GM21786 (cell line): ENCODE measurements at regions not wholly inside any gene's neighbourhood (a gene's known extent, or its start where the extent isn't known, plus 50 kb on each side); places are given as distances from the start of the nearest gene placed in this dataset.
A peak's percentile ranks its signal among the peaks of the same experiment; 100 is the strongest.
"Not testable (repeated sequence)": the region's sequence is repeated elsewhere in the genome, so short reads cannot be mapped to it uniquely, and the experiment has no call there.

Experiments used
- ATAC-seq: cut with Tn5 transposase; IDR thresholded peaks from one replicate; pipeline ENCODE4 v1.9.1; 2021; ENCODE audit not compliant: unreplicated experiment

- ATAC-seq: no peak
Measured at GRCh38 chr5:162931501-162931900, 505.9 kb upstream of the CCNG1 start.

DNA sequence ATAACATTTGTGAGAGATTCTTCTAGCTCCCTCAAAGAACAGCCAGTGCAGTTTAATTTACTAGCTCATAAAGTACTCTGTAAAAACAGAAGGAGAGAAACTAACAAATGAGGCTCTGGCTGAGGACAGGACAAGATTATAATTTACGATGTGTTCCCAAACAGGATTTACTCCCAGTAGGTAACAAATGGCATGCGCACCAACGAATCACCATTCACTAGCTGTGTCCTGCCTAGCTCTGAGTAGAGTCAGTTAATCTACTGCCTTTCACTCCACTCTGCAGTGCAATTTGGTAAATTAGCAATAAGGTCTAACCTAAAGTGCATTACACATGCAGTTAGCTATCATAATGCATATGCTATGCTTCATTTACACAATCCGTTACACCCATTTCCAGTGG lies 497.4 kb upstream of the CCNG1 start:
- no peak for ATAC-seq

GRCh38 chr5:162948677-162949076 lies 488.7 kb upstream of the CCNG1 start:
- ATAC-seq: no peak

- ATAC-seq: no peak
Measured at GRCh38 chr5:162956570-162956969, 480.8 kb upstream of the CCNG1 start.

DNA sequence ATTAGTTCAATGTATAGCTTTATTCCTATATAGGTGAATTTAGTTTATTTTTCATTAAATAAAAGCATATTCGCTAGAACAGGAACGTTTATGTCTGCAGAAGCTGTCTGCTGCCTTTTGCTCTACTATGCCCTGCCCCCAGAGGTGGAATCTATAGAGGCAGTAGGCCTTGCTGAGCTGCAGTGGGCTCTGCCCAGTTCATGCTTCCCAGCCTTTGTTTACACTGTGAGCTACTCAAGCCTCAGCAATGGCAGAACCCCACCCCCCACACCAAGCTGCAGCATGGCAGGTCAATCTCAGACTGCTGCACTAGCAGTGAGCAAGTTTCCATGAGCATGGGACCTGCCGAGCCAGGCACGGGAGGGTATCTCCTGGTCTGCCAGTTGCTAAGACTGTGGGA lies 473.3 kb upstream of the CCNG1 start:
- ATAC-seq: not testable (repeated sequence)

GRCh38 chr5:162990063-162990462 lies 447.3 kb upstream of the CCNG1 start:
- ATAC-seq: no peak

DNA sequence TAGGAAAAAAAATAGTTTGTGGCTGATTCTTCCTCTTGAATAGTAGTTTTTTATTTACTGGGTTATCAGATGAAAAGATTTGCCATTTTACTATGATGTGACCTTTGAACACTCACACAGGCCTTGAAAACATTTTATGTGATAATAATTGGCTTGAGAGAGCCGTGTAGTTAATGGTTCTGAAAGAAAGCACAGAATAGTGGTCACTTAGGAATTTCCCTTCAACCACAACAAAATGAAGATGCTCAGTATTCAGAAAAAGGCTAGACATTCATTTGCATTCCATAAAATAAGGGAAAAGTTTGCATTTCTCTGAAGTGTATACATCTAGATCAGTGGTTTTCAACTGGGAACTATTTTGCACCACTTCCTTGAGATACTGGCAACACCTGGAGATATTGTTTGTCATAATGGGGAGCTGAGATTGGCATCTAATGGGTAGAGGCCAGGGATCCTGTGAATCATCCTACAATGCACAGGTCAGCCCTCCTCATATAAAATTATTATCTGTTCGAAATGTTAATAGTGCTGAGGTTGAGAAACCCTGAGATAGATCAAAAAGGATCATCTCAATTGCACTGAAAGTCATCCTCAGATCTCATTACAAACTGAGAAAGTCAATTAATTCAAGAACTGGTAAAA lies 446.4 kb upstream of the CCNG1 start:
- ATAC-seq: peak; percentile 84

- ATAC-seq: peak; percentile 33
Measured at GRCh38 chr5:162995568-162995967, 441.8 kb upstream of the CCNG1 start.

DNA sequence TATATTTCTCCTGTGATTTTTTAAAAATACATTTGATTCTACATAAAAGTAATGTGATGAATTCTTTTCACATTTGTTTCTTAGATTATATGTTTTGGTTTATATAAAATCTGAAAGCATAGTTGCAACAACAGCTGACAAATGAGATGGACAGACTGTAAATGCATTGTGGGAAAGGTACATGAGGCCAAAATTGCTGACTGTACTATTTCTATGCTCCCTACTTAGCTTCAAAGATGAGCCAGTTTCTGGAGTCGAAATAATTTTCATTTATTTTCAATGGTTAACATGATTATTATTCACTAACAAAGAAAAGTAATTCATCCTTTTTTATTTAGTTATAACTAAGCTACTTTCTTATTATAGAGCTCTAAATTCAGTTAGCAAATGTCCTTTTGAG lies 441.3 kb upstream of the CCNG1 start:
- no peak for ATAC-seq

DNA sequence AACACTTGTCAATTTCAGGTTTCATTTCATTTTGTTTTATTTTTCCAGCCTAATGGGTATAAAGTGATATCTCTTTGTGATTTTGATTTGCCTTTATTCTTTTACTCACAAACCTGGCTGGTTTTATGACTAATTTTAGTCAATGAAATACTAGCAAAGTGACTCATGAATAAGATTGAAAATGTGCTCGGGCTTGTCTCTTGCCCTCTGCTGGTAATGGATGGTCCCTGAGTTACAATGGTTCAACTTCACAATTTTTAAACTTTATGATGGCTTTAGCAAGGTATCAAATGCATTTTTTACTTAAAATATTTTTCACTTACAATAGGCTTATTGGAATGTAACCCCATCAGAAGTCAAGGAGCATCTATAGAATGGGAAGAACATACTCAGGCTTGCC lies 431.4 kb upstream of the CCNG1 start:
- ATAC-seq: peak; percentile 67

GRCh38 chr5:163022582-163023128 lies 414.7 kb upstream of the CCNG1 start:
- no peak for ATAC-seq

DNA sequence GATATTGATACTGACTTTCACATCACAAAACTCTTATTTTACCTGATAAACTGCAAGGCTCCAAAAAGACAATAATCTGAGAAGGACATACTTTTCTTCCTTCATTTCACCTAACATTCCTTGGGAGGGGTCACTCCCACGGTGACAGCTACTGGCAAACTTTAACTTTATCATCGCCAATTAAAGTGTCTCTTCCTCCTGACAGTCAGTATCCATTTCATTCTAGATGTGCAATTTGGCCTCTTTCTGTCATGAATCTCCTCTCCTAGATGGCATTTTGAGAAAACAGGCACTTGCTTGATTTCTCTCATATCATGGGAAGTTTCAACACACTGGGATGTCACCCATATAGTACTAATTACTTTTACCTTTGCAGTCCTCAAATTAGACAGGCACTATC lies 413.5 kb upstream of the CCNG1 start:
- no peak for ATAC-seq

- no peak for ATAC-seq
Measured at GRCh38 chr5:163024936-163025335, 412.5 kb upstream of the CCNG1 start.

- no peak for ATAC-seq
Measured at GRCh38 chr5:163033656-163034055, 403.7 kb upstream of the CCNG1 start.

GRCh38 chr5:163041254-163041653 lies 396.1 kb upstream of the CCNG1 start:
- no peak for ATAC-seq

DNA sequence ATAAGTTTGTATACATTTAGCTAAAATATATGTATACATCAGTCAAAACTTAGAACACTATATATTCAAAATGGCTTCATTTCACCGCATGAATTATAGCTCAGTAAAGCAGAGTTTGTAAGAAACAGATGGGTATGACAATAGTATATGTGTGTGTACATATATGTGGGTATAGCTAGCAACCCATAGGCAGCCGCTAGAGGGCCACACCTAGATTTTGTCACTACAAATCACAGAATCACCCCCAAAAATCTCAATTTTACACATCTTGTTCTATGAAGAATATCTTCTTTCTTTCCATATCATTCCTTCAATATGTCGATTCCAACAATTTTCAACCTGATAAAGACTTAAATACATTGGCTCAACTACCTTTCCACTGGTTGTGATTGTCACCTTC lies 357.8 kb upstream of the CCNG1 start:
- no peak for ATAC-seq

GRCh38 chr5:163089230-163089629 lies 348.2 kb upstream of the CCNG1 start:
- ATAC-seq: no peak

DNA sequence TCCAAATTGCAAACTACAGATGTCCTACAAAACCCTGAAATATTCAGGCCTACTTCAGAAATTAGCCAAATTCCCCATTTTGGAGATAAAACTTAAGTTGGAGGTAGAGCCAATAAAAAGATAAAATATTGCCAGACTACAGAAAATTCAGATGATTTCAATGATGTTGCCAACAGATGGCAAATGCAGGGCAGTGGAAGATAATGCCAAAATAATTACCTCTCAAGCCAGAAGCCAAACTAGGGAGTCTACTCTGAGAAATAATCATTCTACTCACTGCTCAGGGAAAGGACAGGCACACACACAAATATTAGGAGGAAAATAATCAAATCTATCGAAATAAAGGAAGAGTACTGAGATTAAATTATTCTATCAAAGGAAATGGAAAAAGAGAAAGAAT lies 347.5 kb upstream of the CCNG1 start:
- no peak for ATAC-seq

DNA sequence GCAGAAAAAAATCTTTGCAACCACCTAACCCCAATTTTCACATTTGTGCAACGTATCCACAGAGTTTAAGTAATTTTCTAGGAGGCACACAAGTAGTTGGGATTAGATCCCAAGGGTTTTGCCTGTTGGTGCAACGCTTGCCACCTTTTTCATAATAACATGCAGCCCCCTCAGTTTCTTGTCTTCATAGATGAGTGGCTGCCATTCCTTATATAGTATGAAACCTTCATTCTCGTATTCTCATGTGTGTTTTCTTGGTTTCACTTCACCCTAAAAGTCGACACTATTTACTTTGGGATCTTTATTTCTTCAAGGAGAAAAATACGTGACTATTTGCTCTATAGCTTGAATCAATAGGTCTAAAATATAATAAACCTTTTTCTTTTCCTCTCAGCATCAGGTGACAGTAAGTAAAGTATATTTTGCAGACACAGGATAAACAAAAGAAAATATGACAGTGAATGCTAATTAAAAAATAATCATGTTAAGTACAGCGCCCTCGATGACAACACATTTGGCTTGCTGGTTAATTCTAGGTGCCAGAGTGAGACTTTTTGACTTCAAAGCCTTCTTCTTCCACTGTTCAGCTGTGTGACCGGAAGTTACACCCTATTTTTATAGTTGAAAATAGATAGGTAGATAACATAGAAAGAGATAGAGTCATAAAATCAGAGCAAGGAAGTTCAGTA lies 342.8 kb upstream of the CCNG1 start:
- ATAC-seq: peak; percentile 94

- peak; percentile 35 for ATAC-seq
Measured at GRCh38 chr5:163104464-163104863, 332.9 kb upstream of the CCNG1 start.

DNA sequence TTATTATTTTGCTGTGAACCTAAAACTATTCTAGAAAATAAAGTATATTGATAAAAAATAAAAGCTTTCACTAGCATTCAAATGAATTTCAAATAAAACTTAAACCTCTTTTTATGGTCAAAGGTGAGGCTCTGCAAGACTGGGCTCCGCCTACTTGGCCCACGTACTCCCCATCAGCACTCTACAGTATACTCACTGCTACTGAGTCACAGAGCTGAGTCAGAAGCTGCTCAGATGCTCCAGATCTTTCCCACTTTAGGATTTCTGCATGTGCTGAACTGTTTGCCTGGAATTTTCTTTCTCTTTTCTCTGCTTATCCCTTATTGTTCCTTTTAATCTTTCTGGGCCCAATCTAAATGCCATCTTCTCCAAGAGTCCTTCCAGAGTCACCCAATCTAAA lies 331.9 kb upstream of the CCNG1 start:
- ATAC-seq: no peak

DNA sequence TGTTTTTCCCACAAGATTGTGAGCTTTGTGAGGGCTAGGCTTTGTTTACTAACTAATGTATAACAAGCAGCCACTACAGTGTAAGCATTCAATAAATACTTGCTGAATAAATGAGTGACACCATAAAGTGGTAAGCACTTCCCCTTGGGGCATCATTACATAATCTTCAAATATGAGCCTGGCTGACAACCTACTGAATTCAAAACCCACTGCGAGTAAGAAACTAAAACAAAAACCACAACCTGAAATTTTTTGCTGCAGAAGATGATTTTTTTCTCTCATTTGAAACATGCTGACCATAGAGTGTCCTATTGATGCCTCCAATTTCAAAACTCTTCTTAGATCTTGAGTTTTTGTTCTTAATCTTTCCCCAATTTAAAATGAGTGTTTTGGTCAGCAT lies 331.3 kb upstream of the CCNG1 start:
- ATAC-seq: peak; percentile 90

GRCh38 chr5:163108351-163108750 lies 329.0 kb upstream of the CCNG1 start:
- ATAC-seq: no peak
